GM19372 (cell line): ENCODE measurements at regions not wholly inside any gene's neighbourhood (a gene's known extent, or its start where the extent isn't known, plus 50 kb on each side); places are given as distances from the start of the nearest gene placed in this dataset.
"Not testable (repeated sequence)": the region's sequence is repeated elsewhere in the genome, so short reads cannot be mapped to it uniquely, and the experiment has no call there.

Experiments used
- ATAC-seq: cut with Tn5 transposase; IDR thresholded peaks from one replicate; pipeline ENCODE4 v1.9.1; 2021; ENCODE audit warnings: mild to moderate bottlenecking, low read depth, moderate library complexity; ENCODE audit not compliant: unreplicated experiment

DNA sequence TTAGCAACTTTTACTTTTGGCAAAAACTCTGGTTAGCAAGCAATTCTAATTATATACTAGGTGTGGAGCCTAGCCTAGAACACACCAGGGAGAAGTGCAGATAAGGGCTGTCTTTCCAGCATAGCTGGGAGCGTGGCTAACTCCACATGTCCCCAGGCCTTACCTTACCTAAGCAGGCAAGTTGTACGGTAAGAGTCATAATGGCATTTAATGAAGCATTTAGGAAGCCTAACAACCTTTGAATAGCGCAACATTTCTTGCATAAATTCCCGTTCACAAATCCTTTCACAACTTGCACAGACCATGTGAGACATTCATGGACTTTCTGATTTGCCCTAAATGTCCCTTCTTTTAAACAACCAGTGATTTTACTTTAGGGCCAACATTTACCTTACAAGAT, 917.4 kb upstream of the ACO1 start:
- no peak for ATAC-seq

DNA sequence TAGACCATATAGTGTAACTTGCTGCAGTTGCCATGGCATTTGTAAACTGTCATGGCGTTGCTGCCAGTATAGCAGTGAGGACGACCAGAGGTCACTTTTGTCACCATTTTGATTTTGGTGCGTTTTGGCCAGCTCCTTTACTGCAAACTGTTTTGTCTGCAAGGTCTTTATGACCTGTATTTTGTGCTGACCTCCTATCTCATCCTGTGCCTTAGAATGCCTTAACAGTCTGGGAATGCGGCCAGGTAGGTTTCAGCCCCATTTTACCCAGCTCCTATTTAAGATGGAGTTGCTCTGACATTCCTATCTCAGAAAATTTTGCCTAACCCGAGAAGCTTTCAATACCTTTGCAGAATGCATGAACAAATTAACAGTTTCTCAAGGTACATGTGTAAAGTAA, 914.4 kb upstream of the ACO1 start:
- ATAC-seq = no peak

DNA sequence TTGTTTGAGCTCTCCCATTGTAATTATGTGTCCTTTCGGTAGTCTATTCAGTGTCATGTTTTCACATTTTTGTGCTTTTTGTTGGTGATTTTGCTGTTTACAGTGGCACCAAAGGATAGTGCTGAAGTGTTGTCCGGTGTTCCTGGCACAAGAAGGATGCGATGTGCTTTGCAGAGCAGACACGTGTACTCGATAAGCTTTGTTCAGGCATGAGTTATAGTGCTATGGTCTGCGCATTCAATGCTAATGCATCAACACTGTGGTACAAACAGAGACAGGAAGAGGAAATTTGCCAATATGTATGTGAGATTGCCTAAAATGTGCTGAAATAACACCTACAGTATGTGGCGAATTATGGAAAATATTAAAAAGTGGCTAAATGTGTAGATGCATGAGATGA, 913.4 kb upstream of the ACO1 start:
- no peak for ATAC-seq

DNA sequence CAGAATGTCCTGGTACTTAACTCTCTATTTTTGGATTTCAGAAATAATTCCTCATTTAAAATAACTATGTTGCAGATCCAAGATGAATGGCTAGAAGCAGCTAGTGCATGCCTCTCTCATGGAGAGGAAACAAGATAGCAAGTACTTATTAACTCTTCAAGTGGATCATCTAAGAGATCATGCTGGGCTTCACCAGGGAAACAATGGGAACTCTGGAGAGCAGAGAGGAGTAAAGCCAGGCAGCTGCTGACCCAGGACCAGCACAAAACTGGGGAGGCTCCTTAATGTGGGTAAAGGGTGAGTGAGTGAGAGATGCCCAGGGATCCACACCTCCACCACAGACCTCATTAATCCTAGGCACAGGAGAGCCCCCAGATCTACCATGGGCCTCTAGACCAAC, 897.8 kb upstream of the ACO1 start:
- no peak for ATAC-seq

DNA sequence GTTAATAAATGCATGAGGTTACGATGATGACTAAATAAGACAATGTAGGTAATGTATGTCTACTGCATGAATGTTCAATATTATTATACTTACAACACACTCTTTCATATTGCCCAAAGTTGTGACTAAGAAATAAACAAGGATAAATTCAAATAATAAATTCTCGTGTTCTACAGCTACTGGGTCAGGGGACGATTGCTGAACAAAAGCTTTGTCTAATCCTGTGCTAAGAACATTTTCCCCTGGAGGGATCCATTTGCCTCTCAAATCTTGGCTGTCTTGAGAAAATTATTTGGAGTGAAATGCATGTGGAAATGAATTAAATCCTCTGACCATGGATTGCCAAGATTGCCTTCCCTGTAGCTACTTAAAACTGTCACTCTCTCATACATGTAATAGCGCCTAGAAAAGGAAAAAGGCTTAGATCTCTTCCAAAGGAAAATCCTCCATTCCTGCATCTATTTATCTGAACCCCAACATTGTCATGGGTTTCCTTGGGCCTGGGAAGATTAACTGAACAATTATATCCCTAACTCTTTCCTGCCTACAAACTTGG, 893.8 kb upstream of the ACO1 start:
- ATAC-seq = no peak

DNA sequence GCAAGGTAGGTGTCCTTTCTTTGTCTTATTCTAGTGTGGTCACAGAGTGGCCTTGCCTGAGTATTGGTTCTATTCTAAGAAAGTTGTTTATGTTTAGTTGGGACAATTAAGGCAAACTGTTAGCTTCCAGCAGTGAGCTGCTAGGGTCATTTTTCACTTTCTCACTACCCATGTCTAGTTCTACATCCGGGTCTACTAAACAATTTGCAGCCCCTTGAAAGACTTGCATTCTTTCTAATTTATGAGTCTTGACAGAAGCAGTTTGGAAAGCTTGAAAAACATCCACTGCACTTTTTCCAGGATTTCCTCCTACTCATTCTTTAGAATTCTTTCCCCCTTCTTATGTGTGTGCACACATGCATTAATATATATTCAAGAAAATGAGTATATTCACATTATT, 892.2 kb upstream of the ACO1 start:
- no peak for ATAC-seq

DNA sequence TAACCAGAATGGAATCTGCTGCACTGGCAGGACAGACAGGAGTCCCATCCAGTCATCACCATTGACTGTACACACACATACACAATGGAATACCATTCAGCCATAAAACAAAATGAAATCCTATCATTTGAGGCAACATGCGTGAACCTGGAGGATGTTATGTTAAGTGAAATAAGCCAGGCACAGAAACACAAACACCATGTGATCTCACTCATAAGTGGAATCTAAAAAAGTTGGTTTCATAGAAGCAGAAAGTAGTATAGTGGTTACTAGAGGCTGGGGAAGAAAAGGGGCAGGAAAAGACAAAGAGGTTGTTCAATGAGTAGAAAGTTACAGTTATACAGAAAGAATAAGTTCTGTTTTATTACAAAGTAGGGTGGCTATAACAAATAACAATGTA, 884.0 kb upstream of the ACO1 start:
- ATAC-seq = no peak

DNA sequence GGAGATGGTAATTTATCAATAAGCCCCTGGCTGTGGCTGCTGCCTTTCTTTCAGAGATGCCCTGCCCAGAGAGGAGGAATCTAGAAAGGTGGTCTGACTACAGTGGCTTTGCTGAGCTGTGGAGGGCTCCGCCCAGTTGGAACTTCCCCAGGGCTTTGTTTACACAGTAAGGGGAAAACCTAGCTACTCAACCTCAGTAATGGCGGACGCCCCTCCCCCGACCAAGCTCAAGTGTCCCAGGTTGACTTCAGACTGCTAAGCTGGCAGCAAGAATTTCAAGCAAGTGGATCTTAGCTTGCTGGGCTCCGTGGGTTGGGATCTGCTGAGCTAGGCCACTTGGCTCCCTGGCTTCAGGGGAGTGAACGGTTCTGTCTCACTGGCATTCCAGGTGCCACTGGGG, 865.4 kb upstream of the ACO1 start:
- ATAC-seq = peak; percentile 58

DNA sequence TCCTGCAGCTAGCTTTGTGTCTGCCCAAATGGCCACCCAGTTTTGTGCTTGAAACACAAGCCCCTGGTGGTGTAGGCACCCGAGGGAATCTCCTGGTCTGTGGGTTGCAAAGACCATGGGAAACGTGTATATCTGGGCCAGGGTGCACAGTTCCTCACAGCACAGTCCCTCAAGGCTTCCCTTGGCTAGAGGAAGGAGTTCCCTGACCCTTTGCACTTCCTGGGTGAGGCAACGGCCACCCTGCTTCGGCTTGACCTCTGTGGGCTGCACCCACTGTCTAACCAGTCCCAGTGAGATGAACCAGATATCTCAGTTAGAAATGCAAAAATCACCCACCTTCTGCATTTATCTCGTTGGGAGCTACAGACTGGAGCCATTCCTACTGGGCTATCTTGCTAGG, 865.0 kb upstream of the ACO1 start:
- no peak for ATAC-seq

DNA sequence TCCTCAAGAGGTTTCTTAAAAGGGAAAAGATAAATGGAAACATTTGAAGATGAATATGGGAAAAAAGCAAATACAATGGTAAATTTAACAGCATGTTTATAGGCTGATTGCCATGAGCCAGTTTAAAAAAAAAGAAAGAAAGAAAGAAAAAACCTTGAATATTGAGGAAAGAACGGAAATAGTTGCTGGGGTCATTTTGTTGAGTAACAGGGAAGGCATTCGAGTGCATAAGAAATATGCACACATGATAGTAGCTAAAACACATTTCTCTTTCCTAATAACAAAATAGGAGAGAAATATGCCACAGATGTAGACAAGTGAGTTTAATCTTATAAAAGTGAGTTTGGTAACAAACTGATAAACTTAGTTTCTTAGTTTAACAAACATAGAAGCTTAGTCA, 864.6 kb upstream of the ACO1 start:
- no peak for ATAC-seq

DNA sequence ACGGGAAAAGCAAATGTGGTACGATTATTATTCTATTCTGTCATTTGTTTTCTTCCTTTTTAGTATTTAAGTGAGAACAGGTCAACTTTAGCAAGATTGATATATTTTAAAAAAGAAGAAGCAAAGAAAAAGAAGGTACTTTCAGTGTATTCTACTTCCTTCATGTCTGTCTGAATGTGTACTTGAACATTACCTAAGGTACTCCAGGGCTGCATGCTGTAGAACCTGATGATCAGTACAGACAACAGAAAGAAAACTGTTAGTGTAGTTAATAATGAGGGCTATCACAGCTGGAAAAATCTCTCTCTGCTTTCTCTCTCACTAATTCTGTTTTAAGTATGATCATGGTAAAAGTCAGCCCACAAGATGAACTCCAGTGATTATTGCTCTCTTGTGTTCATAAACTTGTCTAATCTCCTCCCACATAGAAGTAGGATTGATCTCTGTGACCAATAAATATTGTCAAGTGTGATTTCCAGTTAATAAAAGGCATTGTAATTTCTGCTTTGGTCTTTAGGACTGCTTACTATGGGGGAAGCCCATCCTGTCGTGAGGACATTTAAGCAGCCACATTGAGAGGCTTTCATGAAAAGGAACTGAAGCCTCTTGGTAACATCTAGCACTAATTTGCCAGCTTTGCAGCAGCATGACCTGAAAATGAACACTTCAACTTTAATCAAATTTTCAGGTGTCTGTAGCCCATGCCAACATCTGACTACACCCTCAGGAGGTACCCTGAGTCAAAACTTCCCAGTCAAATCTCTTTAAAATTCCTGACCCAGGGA, 864.0 kb upstream of the ACO1 start:
- ATAC-seq = peak; percentile 72

DNA sequence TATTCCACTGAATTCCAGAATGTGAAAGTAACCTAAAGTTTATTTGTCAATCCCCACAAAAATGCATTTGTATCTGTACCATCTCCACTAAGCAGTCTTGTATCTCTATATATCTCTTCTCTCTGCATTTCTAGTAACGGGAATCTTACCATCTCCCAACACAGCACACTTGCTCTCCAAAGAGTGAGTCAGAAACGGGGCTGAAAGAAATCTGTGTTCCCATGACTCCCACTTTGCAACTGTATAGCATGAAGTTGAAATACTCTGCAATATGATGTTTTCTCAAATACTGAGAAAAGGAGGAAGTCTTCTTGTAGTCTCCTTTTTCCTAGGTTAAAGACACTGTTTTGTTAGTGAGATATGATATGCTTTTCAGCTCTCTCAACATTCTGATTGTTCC, 848.8 kb upstream of the ACO1 start:
- no peak for ATAC-seq

DNA sequence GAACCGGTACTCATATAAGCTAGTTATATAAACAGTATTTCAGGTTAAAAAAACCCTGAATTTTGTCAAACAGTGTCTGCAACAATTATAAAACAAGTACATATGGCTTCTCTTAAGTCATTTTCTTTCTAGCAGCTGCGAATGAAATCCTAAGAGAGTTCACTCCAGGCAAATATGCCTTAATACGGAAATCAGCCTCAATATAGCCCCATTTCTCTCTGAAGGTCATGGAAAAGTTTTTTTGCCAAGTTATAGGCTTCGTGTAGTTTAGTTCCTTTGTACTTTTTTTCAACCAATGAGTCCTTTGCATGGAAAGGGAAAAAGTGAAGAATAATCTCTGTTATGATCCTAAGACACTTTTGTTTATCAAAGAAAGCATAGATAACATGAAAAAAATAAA, 848.0 kb upstream of the ACO1 start:
- no peak for ATAC-seq

DNA sequence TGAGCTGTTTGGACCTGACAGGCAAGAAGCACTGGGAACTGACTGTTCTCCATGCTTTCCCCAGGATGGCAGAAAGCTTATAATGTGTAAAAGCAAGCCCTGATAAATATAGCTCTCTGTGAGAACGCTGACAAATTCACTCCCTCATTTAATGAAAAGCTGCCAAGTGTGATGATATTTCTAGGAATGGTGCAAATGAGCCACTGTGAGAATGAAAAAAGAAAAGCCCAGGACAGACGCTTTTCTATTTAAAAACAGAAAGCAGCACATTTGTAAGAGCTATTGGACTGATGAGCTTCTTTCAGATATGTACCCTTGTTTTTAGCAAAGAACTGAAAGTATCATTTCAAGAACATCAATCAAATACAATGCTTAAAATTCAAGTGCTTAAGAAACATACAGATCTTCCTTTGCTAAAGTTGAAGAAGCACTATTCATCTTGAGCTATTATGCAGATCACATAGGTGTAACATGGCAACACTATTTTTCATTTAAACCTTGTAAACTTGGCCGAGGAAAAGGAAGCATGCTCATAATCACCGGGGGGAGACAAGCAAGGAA, 842.6 kb upstream of the ACO1 start:
- ATAC-seq = no peak

DNA sequence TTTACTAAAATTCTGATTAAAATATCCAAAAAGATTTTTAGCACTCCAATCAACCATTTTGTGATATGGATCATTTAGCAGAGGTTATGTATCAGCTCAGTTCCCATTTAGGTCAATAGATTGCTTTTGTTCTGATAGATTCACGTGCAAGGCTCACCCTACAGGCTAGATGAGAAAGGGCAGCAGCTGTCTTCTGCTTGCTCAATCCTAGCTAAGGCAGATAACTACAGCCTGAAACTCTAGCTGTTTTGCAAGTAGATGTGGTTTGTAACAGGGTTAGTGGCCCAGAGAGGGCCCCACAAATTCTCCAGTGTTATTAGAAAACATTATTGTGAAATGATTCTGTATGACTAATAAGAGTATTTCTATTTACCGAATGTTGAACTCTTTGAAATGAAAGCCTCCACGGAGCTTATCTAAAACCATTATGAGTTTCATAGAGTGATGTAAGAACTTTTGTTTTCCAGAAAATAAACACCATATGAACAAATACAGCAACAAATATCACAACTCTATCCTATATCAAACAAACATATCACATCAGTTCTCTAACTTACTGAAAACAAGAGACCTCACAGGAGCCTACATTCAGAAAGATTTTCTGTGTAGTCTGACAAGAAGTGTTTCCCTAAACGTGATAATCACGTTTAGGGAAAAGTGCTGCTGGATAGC, 841.9 kb upstream of the ACO1 start:
- peak; percentile 98 for ATAC-seq

DNA sequence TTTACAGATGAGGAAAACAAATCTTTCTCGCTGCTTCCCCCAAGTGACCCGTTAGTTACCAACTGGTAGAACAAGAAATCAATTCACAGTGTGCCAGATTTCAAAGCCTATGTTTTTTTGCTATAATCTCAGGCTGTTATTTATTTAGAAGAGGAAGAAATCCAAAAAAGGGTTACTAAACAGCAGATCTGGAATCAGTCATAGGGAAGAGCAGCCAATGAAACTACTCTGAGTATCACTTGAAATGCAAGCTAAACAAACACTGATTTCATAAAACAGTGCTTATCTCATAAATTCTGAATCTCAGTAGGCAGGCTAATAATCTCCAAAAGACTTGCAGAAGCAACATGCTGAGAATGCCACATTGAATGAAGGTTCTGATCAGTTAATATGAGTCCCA, 829.5 kb upstream of the ACO1 start:
- no peak for ATAC-seq

DNA sequence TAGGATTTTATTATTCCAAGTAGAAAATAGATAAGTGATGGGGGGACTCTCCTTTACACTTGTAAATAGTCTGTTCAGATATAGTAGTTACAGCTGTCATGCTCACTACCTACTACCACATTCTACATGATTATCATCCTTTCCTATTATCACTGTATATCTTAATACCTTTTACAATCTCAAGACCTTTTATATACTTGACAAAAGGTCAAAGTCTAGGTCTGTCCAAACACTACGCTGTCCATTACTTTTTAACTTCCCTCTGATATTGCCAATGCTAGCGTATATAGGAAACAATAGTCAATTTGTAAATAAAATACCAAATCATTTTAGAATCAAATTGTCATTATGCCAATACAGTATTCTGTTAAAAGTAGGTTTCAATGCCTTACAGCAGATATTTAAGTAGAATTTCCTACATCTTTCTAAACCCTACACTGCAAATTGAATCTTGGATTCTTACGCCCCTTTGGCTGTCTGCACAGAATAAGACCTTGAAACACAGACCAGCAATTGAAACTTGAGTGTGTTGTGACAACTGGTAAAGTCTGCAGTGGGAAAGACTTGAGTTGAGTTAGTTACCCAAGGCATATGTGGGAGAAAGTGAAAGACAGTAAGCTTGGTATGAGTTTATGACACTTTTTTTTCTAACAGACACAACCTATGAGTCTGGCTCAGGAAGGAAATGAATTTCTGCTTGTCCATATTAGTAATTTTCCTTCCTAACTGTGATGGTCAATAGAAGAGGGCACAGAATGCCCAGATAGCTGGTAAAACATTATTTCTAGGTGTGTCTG, 827.6 kb upstream of the ACO1 start:
- ATAC-seq = no peak

DNA sequence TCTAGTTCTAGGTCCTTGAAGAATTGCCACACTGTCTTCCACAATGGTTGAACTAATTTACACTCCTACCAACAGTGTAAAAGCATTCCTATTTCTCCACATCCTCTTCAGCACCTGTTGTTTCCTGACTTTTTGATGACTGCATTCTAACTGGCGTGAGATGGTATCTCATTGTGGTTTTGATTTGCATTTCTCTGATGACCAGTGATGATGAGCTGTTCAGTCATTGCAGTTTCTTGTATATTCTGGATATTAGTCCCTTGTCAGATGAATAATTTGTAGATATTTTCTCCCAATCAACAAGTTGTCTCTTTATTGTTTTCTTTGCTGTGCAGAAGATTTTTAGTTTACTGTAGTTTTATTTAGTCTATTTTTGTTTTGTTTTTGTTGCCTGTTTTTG, 812.3 kb upstream of the ACO1 start:
- ATAC-seq = not testable (repeated sequence)

DNA sequence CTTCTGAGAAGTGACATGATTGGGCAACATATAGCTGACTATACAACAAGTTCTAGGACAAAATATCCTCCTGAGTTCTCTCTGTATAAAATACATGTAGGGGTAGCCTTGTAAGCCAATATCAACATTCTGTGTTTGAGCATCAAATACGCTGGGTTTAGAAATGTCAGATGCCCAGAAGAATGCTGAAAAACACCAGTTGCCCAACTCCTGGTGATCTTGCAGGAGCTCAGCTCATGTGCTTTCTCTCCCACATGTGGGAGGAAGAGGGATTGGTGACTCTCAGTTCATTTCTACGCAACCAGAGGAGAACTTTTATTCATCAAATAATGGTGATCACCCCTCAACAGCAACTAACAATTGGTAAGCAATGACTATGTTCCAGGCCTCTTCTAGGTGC, 810.9 kb upstream of the ACO1 start:
- no peak for ATAC-seq

DNA sequence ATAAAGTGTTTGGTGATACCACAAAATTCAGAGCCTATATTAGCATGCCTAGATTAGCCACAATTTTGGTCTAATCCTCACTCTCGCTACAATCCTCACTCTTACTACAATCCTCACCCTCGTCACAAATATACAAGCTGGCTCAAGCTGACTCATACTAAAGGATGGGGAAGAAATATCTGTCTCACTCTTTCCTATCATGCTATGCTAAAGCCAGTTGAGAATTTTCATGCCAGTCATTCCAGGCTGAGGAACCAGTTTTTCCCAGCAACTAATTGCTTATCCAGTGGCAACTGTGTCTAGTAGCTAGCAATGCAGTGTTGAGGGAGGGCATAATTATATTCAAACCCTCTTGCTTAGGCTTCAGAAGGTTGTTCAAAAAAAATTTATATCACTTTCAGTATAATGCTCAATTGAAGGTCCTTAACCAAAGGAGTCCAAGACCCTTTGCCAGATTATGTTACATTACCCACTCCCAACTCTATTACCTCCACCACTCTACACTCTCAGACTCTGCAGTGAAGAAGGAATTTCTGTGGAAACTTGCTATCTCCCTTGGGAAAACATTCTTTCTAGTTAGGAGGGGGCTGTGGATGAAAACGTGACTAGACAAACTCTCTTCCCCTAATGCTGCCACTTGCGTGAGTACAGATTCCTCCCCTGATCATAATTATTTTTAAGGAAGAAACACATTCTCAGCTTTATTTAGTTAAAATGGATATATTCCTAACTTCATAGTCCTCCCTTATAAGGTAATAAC, 810.3 kb upstream of the ACO1 start:
- no peak for ATAC-seq
